Liver (tissue), 3 donors: ENCODE measurements at regions not wholly inside any gene's neighbourhood (a gene's known extent, or its start where the extent isn't known, plus 50 kb on each side); places are given as distances from the start of the nearest gene placed in this dataset.

Experiments
- CTCF ChIP-seq: fragments of 150-350 bp; IDR thresholded peaks from 2 replicates; pipeline ENCODE4 v1.5.1; 2017; ENCODE audit warnings: improper control_type of control experiment, low read depth, low read length; ENCODE audit not compliant: missing input control
- JUND ChIP-seq, 2 donors: IDR thresholded peaks; 2 replicates each; pipeline ENCODE4 v1.6.1; 2016; ENCODE audit warnings: antibody characterized with exemption in 2 of 2
- donor health status: healthy.
- donor health status: healthy.

DNA sequence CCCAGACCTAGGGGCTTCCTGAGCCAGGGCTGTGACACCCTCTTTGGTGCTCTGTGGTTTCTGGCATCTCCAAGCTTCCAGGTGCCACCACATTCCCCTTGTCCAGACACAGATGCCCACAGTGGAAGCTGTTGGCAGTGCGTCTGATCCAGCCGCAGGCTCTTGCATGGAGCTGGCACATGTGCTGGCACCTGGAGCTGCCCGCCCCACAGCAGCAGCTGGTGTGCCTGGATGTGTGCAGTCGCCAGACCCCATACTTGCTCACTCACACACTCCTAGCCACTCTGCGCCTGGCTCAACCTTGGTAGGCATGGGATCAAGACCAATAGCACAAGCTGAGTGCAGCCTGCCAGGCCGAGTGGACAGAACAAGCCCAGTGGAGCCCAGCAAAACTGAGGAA lies 106.5 kb downstream of the LYZL1 start:
- no peak for TF ChIP-seq CTCF
- TF ChIP-seq JUND (IDR thresholded peaks at IDR 0.05): no peak
